ENCODE measurements at regions not wholly inside any gene's neighbourhood (a gene's known extent, or its start where the extent isn't known, plus 50 kb on each side); places are given as distances from the start of the nearest gene placed in this dataset.

DNA sequence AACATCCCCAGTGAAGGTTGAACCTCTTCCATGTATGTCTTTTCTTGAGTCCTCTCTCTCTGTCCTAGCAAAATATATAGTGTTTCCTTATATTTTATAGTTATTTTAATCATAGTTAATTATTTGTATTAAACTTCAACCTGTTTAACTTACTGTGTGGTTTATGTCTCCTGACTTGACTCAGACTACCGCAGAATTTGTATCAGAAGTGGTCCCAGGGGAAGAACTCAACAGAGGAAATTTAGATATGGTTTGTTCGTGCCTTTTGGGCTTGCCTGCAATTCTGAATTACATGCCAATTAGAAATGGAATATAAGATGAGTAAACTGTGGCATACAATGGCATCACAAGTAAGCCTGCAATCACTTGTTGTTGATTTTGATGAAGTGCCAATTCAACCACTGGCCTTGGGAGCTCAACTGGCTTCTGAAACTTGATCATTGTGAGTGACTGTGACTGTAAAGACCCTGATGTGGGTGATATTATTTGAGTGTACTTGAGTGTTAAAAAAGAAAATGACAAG lies 1459.5 kb upstream of the PCDH20 start:
- TF ChIP-seq, protein P1, sequence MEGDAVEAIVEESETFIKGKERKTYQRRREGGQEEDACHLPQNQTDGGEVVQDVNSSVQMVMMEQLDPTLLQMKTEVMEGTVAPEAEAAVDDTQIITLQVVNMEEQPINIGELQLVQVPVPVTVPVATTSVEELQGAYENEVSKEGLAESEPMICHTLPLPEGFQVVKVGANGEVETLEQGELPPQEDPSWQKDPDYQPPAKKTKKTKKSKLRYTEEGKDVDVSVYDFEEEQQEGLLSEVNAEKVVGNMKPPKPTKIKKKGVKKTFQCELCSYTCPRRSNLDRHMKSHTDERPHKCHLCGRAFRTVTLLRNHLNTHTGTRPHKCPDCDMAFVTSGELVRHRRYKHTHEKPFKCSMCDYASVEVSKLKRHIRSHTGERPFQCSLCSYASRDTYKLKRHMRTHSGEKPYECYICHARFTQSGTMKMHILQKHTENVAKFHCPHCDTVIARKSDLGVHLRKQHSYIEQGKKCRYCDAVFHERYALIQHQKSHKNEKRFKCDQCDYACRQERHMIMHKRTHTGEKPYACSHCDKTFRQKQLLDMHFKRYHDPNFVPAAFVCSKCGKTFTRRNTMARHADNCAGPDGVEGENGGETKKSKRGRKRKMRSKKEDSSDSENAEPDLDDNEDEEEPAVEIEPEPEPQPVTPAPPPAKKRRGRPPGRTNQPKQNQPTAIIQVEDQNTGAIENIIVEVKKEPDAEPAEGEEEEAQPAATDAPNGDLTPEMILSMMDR (IDR thresholded peaks at IDR 0.05; ENCODE audit: insufficient read depth, missing control alignments) = no peak
- FAIRE-seq (no peak), DNase-seq (ENCODE audit: insufficient read length, low spot score) (no peak)

DNA sequence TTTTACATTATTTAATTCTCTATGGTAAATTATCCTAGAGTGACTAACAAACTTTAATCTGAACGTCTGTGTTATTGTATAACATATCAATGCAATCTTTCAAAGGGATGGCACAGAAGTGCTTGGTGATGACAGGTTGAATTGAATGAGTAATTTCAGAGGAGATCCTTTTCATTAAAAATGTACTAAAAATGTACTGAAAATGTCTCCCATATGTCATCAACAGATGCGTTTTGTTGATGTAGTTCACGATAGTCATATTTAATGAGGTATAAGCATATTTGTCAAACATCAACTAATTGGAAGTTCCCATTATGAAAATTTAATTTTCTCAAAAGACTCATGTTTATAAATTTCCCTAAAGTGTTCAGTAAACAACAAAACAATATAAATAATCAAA lies 1434.7 kb upstream of the PCDH20 start:
- FAIRE-seq = peak; percentile 48
- TF ChIP-seq, protein P1 (IDR thresholded peaks at IDR 0.05; ENCODE audit: insufficient read depth, missing control alignments) = no peak
- DNase-seq (ENCODE audit: insufficient read length, low spot score) = no peak

DNA sequence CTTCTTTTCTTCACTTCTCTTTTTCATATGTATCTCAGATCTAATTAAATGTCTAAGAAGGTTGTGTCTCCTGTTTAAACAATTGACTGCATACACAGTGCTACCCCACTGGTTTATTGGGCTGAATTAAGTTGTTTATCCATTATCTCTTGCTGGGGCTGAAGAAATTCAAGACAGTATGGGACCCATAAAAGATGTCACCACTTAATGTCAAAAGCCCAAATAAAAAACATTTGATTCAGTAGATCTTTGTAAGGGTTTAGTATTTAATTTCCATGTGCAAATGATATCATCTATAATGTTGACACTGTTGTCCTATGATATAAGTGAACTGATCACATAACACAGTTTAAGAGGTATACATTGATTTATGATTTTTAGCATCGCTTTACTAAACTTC lies 1431.9 kb upstream of the PCDH20 start:
- FAIRE-seq (peak; percentile 41), DNase-seq (ENCODE audit: insufficient read length, low spot score) (no peak)
- TF ChIP-seq, protein P1 (IDR thresholded peaks at IDR 0.05; ENCODE audit: insufficient read depth, missing control alignments) = no peak

DNA sequence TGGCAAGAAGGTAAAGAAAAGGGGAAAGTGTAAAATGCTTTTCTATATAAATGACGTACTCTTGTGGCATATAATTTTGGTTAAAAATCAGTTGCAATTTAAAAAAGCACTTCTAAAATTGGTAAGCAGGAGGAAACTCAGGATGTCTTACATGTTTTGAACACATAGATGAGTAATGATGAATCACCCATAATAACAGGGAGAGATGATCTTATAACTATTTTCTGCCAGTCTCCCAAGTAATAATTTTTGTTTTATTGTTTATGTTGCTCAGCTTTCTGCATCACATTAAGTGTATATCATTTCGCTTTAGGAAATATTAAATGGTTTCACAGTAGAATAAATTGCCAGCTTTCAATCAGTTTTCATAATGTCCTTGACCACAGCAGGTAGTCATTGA lies 1430.7 kb upstream of the PCDH20 start:
- TF ChIP-seq, protein P1 (IDR thresholded peaks at IDR 0.05; ENCODE audit: insufficient read depth, missing control alignments) = no peak
- FAIRE-seq (no peak), DNase-seq (ENCODE audit: insufficient read length, low spot score) (no peak)

DNA sequence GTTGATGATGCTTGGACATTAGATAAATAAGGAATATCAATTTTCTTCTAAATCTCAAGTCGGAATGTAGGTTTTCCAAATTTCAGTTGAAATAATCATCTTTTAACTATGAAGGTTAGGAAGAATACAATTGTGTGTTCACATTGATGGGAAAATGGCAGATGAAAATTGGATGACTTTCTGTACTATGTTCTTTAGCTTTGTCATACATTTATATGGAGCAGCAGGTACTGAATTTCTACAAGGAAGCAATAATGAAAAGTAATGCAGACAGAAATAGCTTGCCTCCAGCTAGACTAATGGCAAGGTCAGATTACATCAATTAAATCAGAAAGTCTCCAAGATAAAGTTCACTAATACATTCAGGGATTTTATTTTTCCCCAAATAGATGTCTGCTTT lies 1423.7 kb upstream of the PCDH20 start:
- TF ChIP-seq, protein P1 (IDR thresholded peaks at IDR 0.05; ENCODE audit: insufficient read depth, missing control alignments) = no peak
- FAIRE-seq = peak; percentile 75

DNA sequence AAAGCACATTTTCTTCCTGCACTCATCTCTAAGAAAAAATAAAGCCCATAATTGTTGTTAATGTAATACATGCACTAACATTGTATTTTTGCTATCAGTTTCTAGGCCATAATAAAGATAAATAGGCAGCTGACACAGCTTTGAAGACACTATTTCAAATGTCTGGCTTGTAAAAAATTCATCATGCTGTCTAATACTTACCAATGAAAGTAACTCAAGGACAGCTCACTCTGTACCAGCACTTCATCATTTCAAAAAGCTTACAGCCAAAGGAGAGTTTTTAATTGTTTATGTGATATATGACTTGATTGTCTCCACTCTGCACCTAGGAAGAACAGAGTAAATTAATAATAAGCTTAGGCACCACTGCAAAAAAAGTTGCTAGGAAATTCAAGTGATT lies 1423.3 kb upstream of the PCDH20 start:
- FAIRE-seq (no peak), DNase-seq (ENCODE audit: insufficient read length, low spot score) (no peak)
- TF ChIP-seq, protein P1 (IDR thresholded peaks at IDR 0.05; ENCODE audit: insufficient read depth, missing control alignments) = no peak

More for the DNA sequence above, 1423.7 kb upstream of the PCDH20 start:
- no peak for DNase-seq (ENCODE audit: insufficient read length, low spot score)

DNA sequence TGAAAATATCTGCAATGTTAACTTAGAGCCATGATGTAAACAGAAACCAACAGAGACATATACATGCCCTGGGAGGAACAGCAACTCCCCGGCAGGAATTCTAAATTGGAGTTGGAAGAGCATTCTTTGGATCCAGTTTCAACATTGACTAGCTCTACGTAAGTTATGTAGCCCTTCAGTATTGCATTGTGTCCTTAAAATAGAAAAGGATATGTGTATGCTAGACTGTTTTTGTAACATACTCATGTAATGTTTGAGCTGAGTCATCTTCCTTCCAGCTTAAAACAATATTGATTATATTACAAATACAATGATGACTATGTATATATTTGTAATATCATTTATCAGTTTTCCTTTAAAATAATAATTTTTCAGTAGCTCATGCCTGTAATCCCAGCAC lies 1422.2 kb upstream of the PCDH20 start:
- FAIRE-seq (no peak), DNase-seq (ENCODE audit: insufficient read length, low spot score) (no peak)
- TF ChIP-seq, protein P1 (IDR thresholded peaks at IDR 0.05; ENCODE audit: insufficient read depth, missing control alignments) = no peak
